BLaER1 (cell line): ENCODE measurements at regions not wholly inside any gene's neighbourhood (a gene's known extent, or its start where the extent isn't known, plus 50 kb on each side); places are given as distances from the start of the nearest gene placed in this dataset.

Experiments used
- H3K27ac ChIP-seq: shearing (Covaris generic); formaldehyde crosslinking; 2 replicates; pipeline ENCODE4 v1.8.1; 2022
- H3K27me3 ChIP-seq: shearing (Covaris generic); formaldehyde crosslinking; 2 replicates; pipeline ENCODE4 v1.8.1; 2022
- H3K36me3 ChIP-seq: shearing (Covaris generic); formaldehyde crosslinking; 2 replicates; pipeline ENCODE4 v1.8.1; 2022
- H3K4me1 ChIP-seq: shearing (Covaris generic); formaldehyde crosslinking; 2 replicates; pipeline ENCODE4 v1.8.1; 2022
- H3K4me2 ChIP-seq: shearing (Covaris generic); formaldehyde crosslinking; 2 replicates; pipeline ENCODE4 v1.8.1; 2022
- H3K4me3 ChIP-seq: shearing (Covaris generic); formaldehyde crosslinking; 2 replicates; pipeline ENCODE4 v1.8.1; 2022
- H3K9ac ChIP-seq: shearing (Covaris generic); formaldehyde crosslinking; 2 replicates; pipeline ENCODE4 v1.8.1; 2022
- H3K9me3 ChIP-seq: shearing (Covaris generic); formaldehyde crosslinking; 2 replicates; pipeline ENCODE4 v1.8.1; 2022
- H4K20me1 ChIP-seq: shearing (Covaris generic); formaldehyde crosslinking; 2 replicates; pipeline ENCODE4 v1.8.1; 2022
- Cebpa-rat ChIP-seq: shearing (Covaris generic); IDR thresholded peaks from 2 replicates; pipeline ENCODE4 v1.8.1; 2022

GRCh38 chr18:75538727-75539126, 111.2 kb upstream of the SMIM21 start:
- no peaks in the 10 kb centered on the region for H3K9me3 ChIP-seq
- H3K27ac ChIP-seq: no peak overlapping the region
- no peak overlapping the region for H3K4me2 ChIP-seq
- no peak overlapping the region for H3K4me3 ChIP-seq
- no peaks in the 10 kb centered on the region for H3K4me1 ChIP-seq
- no peaks in the 10 kb centered on the region for H4K20me1 ChIP-seq
- H3K27me3 ChIP-seq: no peaks in the 10 kb centered on the region
- no peak for TF ChIP-seq Cebpa-rat
- H3K36me3 ChIP-seq: no peaks in the 10 kb centered on the region
- no peak overlapping the region for H3K9ac ChIP-seq

GRCh38 chr18:75533950-75534349, 106.4 kb upstream of the SMIM21 start:
- Histone ChIP-seq H3K27me3 (no peaks in the 10 kb centered on the region), H4K20me1 (no peaks in the 10 kb centered on the region)

GRCh38 chr18:75533209-75533608, 105.7 kb upstream of the SMIM21 start:
- Histone ChIP-seq H3K4me2 (no peak overlapping the region), H3K9me3 (no peaks in the 10 kb centered on the region), H3K27me3 (no peaks in the 10 kb centered on the region), H3K9ac (no peak overlapping the region), H3K4me1 (no peaks in the 10 kb centered on the region), H3K36me3 (no peaks in the 10 kb centered on the region), H4K20me1 (no peaks in the 10 kb centered on the region), H3K4me3 (no peak overlapping the region), H3K27ac (no peak overlapping the region)
- TF ChIP-seq Cebpa-rat: no peak

More at GRCh38 chr18:75533950-75534349, 106.4 kb upstream of the SMIM21 start:
- Histone ChIP-seq H3K9me3 (no peaks in the 10 kb centered on the region), H3K36me3 (no peaks in the 10 kb centered on the region), H3K4me3 (no peak overlapping the region), H3K4me1 (no peaks in the 10 kb centered on the region), H3K4me2 (no peak overlapping the region), H3K9ac (no peak overlapping the region), H3K27ac (no peak overlapping the region)
- no peak for TF ChIP-seq Cebpa-rat

- no peaks in the 10 kb centered on the region for H3K27me3 ChIP-seq
- no peak for TF ChIP-seq Cebpa-rat
- H3K9ac ChIP-seq: no peak overlapping the region
- H3K4me3 ChIP-seq: no peak overlapping the region
- H3K4me2 ChIP-seq: no peak overlapping the region
- no peaks in the 10 kb centered on the region for H4K20me1 ChIP-seq
- no peak overlapping the region for H3K27ac ChIP-seq
- H3K9me3 ChIP-seq: no peaks in the 10 kb centered on the region
- no peaks in the 10 kb centered on the region for H3K4me1 ChIP-seq
- no peaks in the 10 kb centered on the region for H3K36me3 ChIP-seq
Measured at GRCh38 chr18:75531851-75532459, 104.5 kb upstream of the SMIM21 start.

- Histone ChIP-seq H3K27me3 (no peaks in the 10 kb centered on the region), H3K4me1 (no peaks in the 10 kb centered on the region), H3K9me3 (no peaks in the 10 kb centered on the region), H4K20me1 (no peaks in the 10 kb centered on the region), H3K4me3 (no peak overlapping the region), H3K27ac (no peak overlapping the region), H3K36me3 (no peaks in the 10 kb centered on the region), H3K4me2 (no peak overlapping the region), H3K9ac (no peak overlapping the region)
- TF ChIP-seq Cebpa-rat: no peak
Measured at GRCh38 chr18:75531212-75531850, 103.8 kb upstream of the SMIM21 start.

- Histone ChIP-seq H3K4me2 (no peak overlapping the region), H3K9me3 (no peaks in the 10 kb centered on the region), H3K27me3 (no peaks in the 10 kb centered on the region), H3K36me3 (no peaks in the 10 kb centered on the region), H3K27ac (no peak overlapping the region), H4K20me1 (no peaks in the 10 kb centered on the region), H3K9ac (no peak overlapping the region), H3K4me3 (no peak overlapping the region), H3K4me1 (no peaks in the 10 kb centered on the region)
- TF ChIP-seq Cebpa-rat: no peak
Measured at GRCh38 chr18:75530566-75531211, 103.2 kb upstream of the SMIM21 start.

GRCh38 chr18:75530118-75530517, 102.6 kb upstream of the SMIM21 start:
- Histone ChIP-seq H3K27ac (no peak overlapping the region), H3K36me3 (no peaks in the 10 kb centered on the region), H3K9ac (no peak overlapping the region), H3K4me3 (no peak overlapping the region), H3K27me3 (no peaks in the 10 kb centered on the region), H3K4me2 (no peak overlapping the region), H3K9me3 (no peaks in the 10 kb centered on the region), H4K20me1 (no peaks in the 10 kb centered on the region), H3K4me1 (no peaks in the 10 kb centered on the region)
- TF ChIP-seq Cebpa-rat: no peak

- Histone ChIP-seq H3K4me1 (no peaks in the 10 kb centered on the region), H3K27me3 (no peaks in the 10 kb centered on the region), H3K27ac (no peak overlapping the region), H3K36me3 (no peaks in the 10 kb centered on the region), H3K9ac (no peak overlapping the region), H4K20me1 (no peaks in the 10 kb centered on the region), H3K9me3 (no peaks in the 10 kb centered on the region), H3K4me3 (no peak overlapping the region), H3K4me2 (no peak overlapping the region)
- no peak for TF ChIP-seq Cebpa-rat
Measured at GRCh38 chr18:75529394-75529793, 101.9 kb upstream of the SMIM21 start.

GRCh38 chr18:75527848-75528685, 100.6 kb upstream of the SMIM21 start:
- no peak overlapping the region for H3K9ac ChIP-seq
- no peak overlapping the region for H3K4me2 ChIP-seq
- no peaks in the 10 kb centered on the region for H3K4me1 ChIP-seq
- TF ChIP-seq Cebpa-rat: no peak
- no peaks in the 10 kb centered on the region for H4K20me1 ChIP-seq
- no peaks in the 10 kb centered on the region for H3K9me3 ChIP-seq
- H3K27me3 ChIP-seq: no peaks in the 10 kb centered on the region
- H3K36me3 ChIP-seq: no peaks in the 10 kb centered on the region
- no peak overlapping the region for H3K27ac ChIP-seq
- no peak overlapping the region for H3K4me3 ChIP-seq

- Histone ChIP-seq H3K27me3 (no peaks in the 10 kb centered on the region), H4K20me1 (no peaks in the 10 kb centered on the region)
- no peak for TF ChIP-seq Cebpa-rat
Measured at GRCh38 chr18:75526038-75526437, 98.5 kb upstream of the SMIM21 start.

More at GRCh38 chr18:75526038-75526437, 98.5 kb upstream of the SMIM21 start:
- Histone ChIP-seq H3K36me3 (no peaks in the 10 kb centered on the region), H3K9me3 (no peaks in the 10 kb centered on the region), H3K9ac (no peak overlapping the region), H3K4me2 (no peak overlapping the region), H3K4me3 (no peak overlapping the region), H3K4me1 (peaks cover 11% of the 10 kb centered on the region), H3K27ac (no peak overlapping the region)
